Prostate gland (tissue), 2 donors: ENCODE measurements at regions not wholly inside any gene's neighbourhood (a gene's known extent, or its start where the extent isn't known, plus 50 kb on each side); places are given as distances from the start of the nearest gene placed in this dataset.

Experiments used
- CTCF ChIP-seq, 4 experiments: fragments of 200-600 bp in 2 of 4; fragments of 450-650 bp in 2 of 4; sonication (generic) in 2 of 4; IDR thresholded peaks; 1 replicate in 3 of 4; 2 replicates in 1 of 4; pipeline ENCODE4 v1.5.1; 2016 to 2019; ENCODE audit warnings: antibody characterized with exemption in 4 of 4, mild to moderate bottlenecking in 2 of 4, moderate library complexity in 2 of 4
- POLR2A ChIP-seq: fragments of 450-650 bp; IDR thresholded peaks from one replicate; pipeline ENCODE4 v1.6.1; 2016; ENCODE audit warnings: antibody characterized with exemption, mild to moderate bottlenecking
- POLR2AphosphoS5 ChIP-seq: sonication (generic); formaldehyde crosslinking; IDR thresholded peaks from one replicate; pipeline ENCODE4 v1.6.1; 2017; ENCODE audit warnings: antibody characterized with exemption

GRCh38 chr4:170868170-170868569 is 778.4 kb upstream of the AADAT start:
- TF ChIP-seq POLR2AphosphoS5 (no peak), CTCF (IDR thresholded peaks at IDR 0.05) (no peak), POLR2A (no peak)
